HG03175 (cell line): ENCODE measurements at regions not wholly inside any gene's neighbourhood (a gene's known extent, or its start where the extent isn't known, plus 50 kb on each side); places are given as distances from the start of the nearest gene placed in this dataset.
"Not testable (repeated sequence)": the region's sequence is repeated elsewhere in the genome, so short reads cannot be mapped to it uniquely, and the experiment has no call there.

Experiments
- ATAC-seq: cut with Tn5 transposase; IDR thresholded peaks from one replicate; pipeline ENCODE4 v1.9.1; 2021; ENCODE audit warnings: mild to moderate bottlenecking, moderate library complexity; ENCODE audit not compliant: unreplicated experiment

GRCh38 chr16:65283181-65283651 is 161.4 kb upstream of the CDH11 start:
- no peak for ATAC-seq

GRCh38 chr16:65281586-65281985 is 159.7 kb upstream of the CDH11 start:
- ATAC-seq, result no peak

- no peak for ATAC-seq
These were observed 159.1 kb upstream of the CDH11 start for GRCh38 chr16:65280845-65281512.

DNA sequence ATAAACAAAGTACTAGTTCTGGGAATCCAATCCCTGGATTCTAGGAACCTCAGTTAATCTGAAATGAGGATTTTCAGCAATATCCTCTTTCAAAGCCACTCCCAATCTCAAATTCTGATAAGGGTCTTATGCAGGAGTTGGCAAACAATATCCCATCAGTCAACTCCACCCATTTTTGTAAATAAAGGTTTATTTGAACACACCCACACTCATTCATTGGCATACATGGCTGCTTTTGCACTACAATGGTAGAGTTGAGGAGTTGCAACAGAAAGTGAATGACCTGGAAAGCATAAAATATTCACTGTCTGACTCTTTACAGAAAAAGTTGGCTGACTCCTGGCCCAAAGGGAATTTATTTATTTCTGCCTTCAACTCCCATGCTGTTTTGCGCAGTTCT is 157.7 kb upstream of the CDH11 start:
- ATAC-seq, result no peak

DNA sequence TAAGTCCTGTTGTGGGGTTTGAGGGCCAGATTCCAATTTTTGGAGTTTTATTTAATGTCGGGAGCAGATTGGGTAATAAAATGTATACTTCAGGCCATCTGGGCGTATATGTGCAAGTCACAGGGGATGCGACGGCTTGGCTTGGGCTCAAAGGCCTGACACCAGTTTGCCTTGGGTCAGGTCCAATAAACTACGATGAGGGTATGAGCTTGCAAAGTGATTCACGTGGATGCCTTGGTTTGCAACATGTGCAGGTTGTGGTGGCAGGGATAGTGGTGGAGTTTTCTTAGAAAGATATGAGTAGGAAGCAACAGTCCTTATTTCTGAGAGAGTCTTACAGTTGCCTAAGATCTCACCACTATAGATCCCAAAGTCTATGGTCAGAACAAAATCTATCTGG is 157.0 kb upstream of the CDH11 start:
- ATAC-seq, result no peak

DNA sequence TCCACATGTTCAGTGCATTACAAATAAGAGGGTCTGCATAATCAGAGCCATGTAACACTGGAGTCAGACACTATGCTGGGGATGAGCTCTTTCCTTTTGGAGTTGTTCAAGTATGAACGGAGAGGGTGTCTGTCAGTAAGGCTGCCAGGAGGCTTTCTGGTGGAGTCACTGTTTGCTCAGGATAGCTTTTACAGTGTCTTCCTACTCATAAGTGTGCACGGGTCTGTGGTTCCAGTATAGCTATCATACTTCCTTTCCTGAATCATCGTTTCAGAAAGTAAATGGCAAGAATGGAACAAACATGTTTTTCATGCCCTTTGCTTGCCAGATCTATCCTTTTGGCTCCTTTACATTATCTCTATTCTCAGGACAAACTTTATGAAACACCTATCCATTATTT is 152.7 kb upstream of the CDH11 start:
- ATAC-seq, result no peak

- no peak for ATAC-seq
These were observed 151.0 kb upstream of the CDH11 start for GRCh38 chr16:65272699-65273414.

DNA sequence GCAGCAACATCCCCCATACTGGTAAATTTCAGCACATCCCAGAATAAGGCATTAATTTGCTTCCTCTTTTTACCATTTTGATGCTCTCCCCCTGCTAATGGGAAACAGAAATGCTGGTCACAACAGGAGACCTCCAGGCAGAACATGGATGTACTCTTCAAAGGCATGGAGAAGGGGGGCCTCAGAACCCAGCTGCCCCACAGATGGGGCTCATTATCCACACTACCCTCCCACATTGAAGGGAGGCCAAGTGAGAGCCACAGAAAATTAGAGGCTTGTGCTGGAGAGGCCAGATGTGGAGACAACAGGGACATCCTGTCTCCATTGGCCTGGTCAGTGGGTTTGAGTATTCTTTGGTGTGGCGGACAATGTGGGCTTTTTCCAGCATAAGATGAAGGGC is 150.1 kb upstream of the CDH11 start:
- no peak for ATAC-seq

- no peak for ATAC-seq
These were observed 146.5 kb upstream of the CDH11 start for GRCh38 chr16:65268331-65268730.

GRCh38 chr16:65263896-65264295 is 142.0 kb upstream of the CDH11 start:
- ATAC-seq, result no peak

- no peak for ATAC-seq
These were observed 138.9 kb upstream of the CDH11 start for GRCh38 chr16:65260746-65261145.

GRCh38 chr16:65254144-65254543 is 132.3 kb upstream of the CDH11 start:
- ATAC-seq, result no peak

- ATAC-seq, result no peak
These were observed 127.9 kb upstream of the CDH11 start for GRCh38 chr16:65249768-65250167.

DNA sequence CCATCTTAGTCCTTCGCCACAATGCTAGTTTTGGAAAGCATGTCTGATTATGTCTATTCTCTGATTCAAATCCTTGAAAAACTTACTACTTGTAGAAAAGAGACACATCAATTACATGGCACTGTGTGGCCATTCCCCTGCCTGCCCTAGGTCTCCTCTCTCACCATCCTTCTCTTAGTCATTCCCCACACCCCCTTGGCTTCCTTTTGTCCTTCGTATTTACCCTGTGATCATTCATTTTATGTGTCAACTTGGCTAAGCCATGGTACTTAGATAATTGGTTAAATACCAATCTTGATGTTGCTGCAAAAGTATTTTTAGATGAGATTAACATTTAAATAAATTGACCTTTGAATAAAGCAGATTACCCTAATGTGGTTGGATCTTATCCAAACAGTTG is 122.9 kb upstream of the CDH11 start:
- ATAC-seq, result no peak

GRCh38 chr16:65235339-65236177 is 113.7 kb upstream of the CDH11 start:
- ATAC-seq, result no peak

DNA sequence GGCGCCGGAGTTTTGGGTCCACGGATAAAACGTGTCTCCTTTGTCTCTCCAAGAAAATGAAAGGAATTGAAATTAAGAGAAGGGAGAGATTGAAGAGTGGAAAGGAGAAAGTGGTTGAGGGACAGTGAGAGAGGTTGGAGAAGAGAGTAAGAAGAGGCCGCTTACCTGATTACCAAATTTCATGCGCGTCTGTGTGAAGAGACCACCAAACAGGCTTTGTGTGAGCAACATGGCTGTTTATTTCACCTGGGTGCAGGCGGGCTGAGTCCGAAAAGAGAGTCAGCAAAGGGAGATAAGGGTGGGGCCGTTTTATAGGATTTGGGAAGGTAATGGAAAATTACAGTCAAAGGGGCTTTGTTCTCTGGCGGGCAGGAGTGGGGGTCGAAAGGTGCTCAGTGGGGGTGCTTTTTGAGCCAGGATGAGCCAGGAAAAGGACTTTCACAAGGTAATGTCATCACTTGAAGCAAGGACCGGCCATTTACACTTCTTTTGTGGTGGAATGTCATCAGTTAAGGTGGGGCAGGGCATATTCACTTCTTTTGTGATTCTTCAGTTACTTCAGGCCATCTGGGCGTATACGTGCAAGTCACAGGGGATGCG is 113.0 kb upstream of the CDH11 start:
- ATAC-seq, result not testable (repeated sequence)

GRCh38 chr16:65229191-65229662 is 107.4 kb upstream of the CDH11 start:
- ATAC-seq, result no peak

GRCh38 chr16:65227150-65227835 is 105.4 kb upstream of the CDH11 start:
- no peak for ATAC-seq

GRCh38 chr16:65226077-65226476 is 104.2 kb upstream of the CDH11 start:
- no peak for ATAC-seq

GRCh38 chr16:65225488-65225887 is 103.6 kb upstream of the CDH11 start:
- no peak for ATAC-seq

DNA sequence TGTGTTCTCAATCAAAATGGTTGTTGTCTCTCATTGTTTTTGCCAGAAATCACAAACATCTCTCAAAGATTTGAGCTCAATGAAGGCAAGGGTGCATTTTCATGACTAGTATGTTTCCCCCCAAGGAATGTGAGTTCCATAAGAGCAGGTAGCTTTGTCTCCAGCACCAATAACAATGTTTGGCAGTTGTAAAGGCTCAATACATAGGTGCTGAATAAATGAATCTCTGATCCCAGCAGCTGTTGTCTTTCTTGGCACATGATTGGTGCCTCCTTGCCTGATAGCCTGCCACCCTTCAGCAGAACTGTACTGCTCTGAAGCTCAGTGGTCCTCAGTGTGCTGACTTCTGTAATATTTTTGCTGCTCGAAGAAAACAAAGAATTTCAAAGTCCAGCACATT is 103.1 kb upstream of the CDH11 start:
- ATAC-seq, result no peak
